ENCODE measurements at regions not wholly inside any gene's neighbourhood (a gene's known extent, or its start where the extent isn't known, plus 50 kb on each side); places are given as distances from the start of the nearest gene placed in this dataset.
"Not testable (repeated sequence)": the region's sequence is repeated elsewhere in the genome, so short reads cannot be mapped to it uniquely, and the experiment has no call there.

GRCh38 chrX:3522101-3522650 is 175.7 kb upstream of the MXRA5 start:
- Histone ChIP-seq H3K36me3 (replicated peaks in 1 of 2; ENCODE audit: insufficient read depth in 1 of 2, low read depth in 2 of 2) (no peaks in the 10 kb centered on the region), H3K27ac (no peak overlapping the region), H3K4me3 (no peak overlapping the region), H3K27me3 (no peaks in the 10 kb centered on the region), H3K9me3 (no peaks in the 10 kb centered on the region), H3K4me1 (no peaks in the 10 kb centered on the region)
- intact Hi-C loops (cut with DNase I), result no loop called here
- TF ChIP-seq POLR2A (IDR thresholded peaks at IDR 0.05) (no peak), CTCF (IDR thresholded peaks at IDR 0.05) (no peak)
- DNase-seq (no peak), ATAC-seq (no peak)
- 69% methylated on average over 4 of the region's 4 CpGs for WGBS, 2 donors

GRCh38 chrX:3521396-3521795 is 174.9 kb upstream of the MXRA5 start:
- Histone ChIP-seq H3K36me3 (replicated peaks in 1 of 2; ENCODE audit: insufficient read depth in 1 of 2, low read depth in 2 of 2) (no peaks in the 10 kb centered on the region), H3K4me3 (no peak overlapping the region), H3K9me3 (no peaks in the 10 kb centered on the region), H3K4me1 (no peaks in the 10 kb centered on the region), H3K27me3 (no peaks in the 10 kb centered on the region), H3K27ac (no peak overlapping the region)
- intact Hi-C loops (cut with DNase I), result no loop called here
- 51 to 57% methylated on average over 3 of the region's 3 CpGs for WGBS, 2 donors
- TF ChIP-seq CTCF (IDR thresholded peaks at IDR 0.05) (no peak), POLR2A (IDR thresholded peaks at IDR 0.05) (no peak)
- ATAC-seq (no peak), DNase-seq (no peak)

GRCh38 chrX:3520982-3521381 is 174.5 kb upstream of the MXRA5 start:
- Histone ChIP-seq H3K27me3 (no peaks in the 10 kb centered on the region), H3K9me3 (no peaks in the 10 kb centered on the region), H3K4me3 (no peak overlapping the region), H3K36me3 (replicated peaks in 1 of 2; ENCODE audit: insufficient read depth in 1 of 2, low read depth in 2 of 2) (no peaks in the 10 kb centered on the region), H3K4me1 (no peaks in the 10 kb centered on the region), H3K27ac (no peak overlapping the region)
- intact Hi-C loops (cut with DNase I), result no loop called here
- DNase-seq, result no peak
- ATAC-seq, result no peak
- TF ChIP-seq CTCF (IDR thresholded peaks at IDR 0.05) (no peak), POLR2A (IDR thresholded peaks at IDR 0.05) (no peak)
- WGBS, 2 donors, result 58 to 66% methylated on average over 3 of the region's 3 CpGs

GRCh38 chrX:3520458-3520857 is 174.0 kb upstream of the MXRA5 start:
- intact Hi-C loops (cut with DNase I), result no loop called here
- no peak for ATAC-seq
- no peaks in the 10 kb centered on the region for H3K9me3 ChIP-seq
- H3K4me1 ChIP-seq, result no peaks in the 10 kb centered on the region
- no peak for DNase-seq
- WGBS, 2 donors, result 69 to 74% methylated on average over 3 of the region's 3 CpGs
- H3K27ac ChIP-seq, result no peak overlapping the region
- no peaks in the 10 kb centered on the region for H3K36me3 ChIP-seq (replicated peaks in 1 of 2; ENCODE audit: insufficient read depth in 1 of 2, low read depth in 2 of 2)
- H3K4me3 ChIP-seq, result no peak overlapping the region
- no peaks in the 10 kb centered on the region for H3K27me3 ChIP-seq
- TF ChIP-seq CTCF (IDR thresholded peaks at IDR 0.05) (no peak), POLR2A (IDR thresholded peaks at IDR 0.05) (no peak)

GRCh38 chrX:3519384-3519783 is 172.9 kb upstream of the MXRA5 start:
- 67 to 89% methylated on average over 4 to 7 of the region's 8 CpGs for WGBS, 2 donors
- H3K27ac ChIP-seq; H3K36me3 ChIP-seq (replicated peaks in 1 of 2; ENCODE audit: insufficient read depth in 1 of 2, low read depth in 2 of 2); intact Hi-C loops (cut with DNase I); H3K4me3 ChIP-seq; H3K27me3 ChIP-seq; H3K4me1 ChIP-seq; H3K9me3 ChIP-seq; ATAC-seq; DNase-seq: not testable (repeated sequence)

Measured in body of pancreas (tissue), 4 donors.